HG02943 (cell line): ENCODE measurements at regions not wholly inside any gene's neighbourhood (a gene's known extent, or its start where the extent isn't known, plus 50 kb on each side); places are given as distances from the start of the nearest gene placed in this dataset.

Experiments used
- ATAC-seq: cut with Tn5 transposase; IDR thresholded peaks from one replicate; pipeline ENCODE4 v1.9.1; 2021; ENCODE audit warnings: mild to moderate bottlenecking, low read depth, moderate library complexity; ENCODE audit not compliant: unreplicated experiment

- no peak for ATAC-seq
Observed at GRCh38 chr9:7899753-7900152, 100.2 kb upstream of the DMAC1 start.

DNA sequence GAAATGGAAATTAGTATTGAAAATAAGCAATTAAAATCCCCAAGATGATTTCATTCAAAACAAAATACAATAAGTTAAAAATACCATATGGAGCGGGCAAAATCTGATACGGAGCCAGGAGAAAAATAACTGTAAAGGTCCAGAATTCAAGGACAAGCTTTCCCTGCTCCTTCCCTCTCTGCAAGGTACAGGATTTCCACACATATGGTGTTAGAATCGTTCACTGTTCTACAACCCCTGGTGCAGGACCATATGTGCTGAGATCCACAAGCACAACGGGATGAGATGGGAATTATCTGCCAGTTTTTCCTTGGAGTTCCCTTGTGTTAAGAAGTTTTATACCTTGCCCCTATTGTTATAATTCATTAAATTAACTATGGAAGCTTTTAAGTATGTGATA is 94.7 kb upstream of the DMAC1 start:
- no peak for ATAC-seq

DNA sequence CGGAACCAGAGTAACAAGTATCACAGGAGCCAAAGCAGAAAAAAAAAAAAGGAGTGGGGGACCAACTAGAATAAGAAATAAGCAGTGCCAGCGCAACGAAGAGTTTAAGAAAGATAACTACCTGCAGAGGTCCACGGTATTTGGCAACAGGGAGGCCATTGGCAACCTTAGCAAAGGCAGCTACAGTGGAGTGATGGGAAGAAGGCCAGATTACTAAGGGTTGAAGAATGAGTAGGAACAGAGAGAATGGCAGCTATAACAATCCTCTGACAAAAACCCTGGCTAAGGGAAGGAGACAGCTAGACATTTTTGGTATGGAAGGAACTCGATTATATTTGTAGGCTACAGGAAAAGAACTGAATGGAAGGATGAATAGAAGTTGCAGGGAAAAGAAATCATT is 93.4 kb upstream of the DMAC1 start:
- no peak for ATAC-seq

GRCh38 chr9:7879551-7880245 is 80.1 kb upstream of the DMAC1 start:
- ATAC-seq: no peak

DNA sequence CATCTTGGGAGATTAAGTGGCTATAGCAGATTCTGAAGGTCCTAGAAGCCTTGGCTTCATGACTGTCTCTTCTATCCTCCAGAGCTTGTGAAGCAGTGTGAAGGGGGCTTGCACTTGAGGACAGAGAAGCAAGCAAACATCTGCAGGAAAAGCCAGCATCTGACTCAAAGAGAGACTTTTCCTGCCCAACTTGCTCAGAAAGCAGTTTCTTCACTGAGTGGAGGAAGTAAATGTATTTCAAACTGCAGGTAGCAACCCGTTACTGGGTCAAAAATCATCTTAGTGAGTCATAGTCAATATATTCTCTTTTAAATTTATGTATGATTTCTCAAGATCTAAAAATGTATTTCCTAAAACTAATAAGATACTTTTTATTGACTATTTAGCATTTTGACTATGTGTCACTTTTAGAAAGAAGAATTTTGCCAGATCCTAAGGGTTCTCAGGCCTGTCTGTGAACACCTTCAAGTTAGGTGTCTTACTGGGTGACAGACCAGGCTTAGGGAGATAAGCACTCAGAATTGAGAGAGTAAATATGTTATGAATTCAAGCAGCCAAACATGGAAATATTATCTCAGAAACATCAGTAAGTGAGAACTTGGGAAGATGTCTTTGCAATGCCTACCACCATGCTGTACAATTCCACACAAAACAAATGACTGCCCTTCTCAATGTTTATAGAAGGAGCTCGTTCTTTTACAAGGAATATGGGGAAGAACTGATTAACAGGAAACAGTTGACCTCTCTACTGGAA is 72.6 kb upstream of the DMAC1 start:
- no peak for ATAC-seq

GRCh38 chr9:7869340-7869739 is 69.8 kb upstream of the DMAC1 start:
- ATAC-seq: no peak

GRCh38 chr9:7862170-7862569 is 62.6 kb upstream of the DMAC1 start:
- ATAC-seq: no peak

GRCh38 chr9:7861086-7861485 is 61.5 kb upstream of the DMAC1 start:
- no peak for ATAC-seq

- no peak for ATAC-seq
Observed at GRCh38 chr9:7860335-7860709, 60.7 kb upstream of the DMAC1 start.

- ATAC-seq: no peak
Observed at GRCh38 chr9:7859701-7860334, 60.2 kb upstream of the DMAC1 start.

- ATAC-seq: no peak
Observed at GRCh38 chr9:7858166-7858565, 58.6 kb upstream of the DMAC1 start.

- no peak for ATAC-seq
Observed at GRCh38 chr9:7854763-7855162, 55.2 kb upstream of the DMAC1 start.
